SK-N-MC (cell line): ENCODE measurements at regions not wholly inside any gene's neighbourhood (a gene's known extent, or its start where the extent isn't known, plus 50 kb on each side); places are given as distances from the start of the nearest gene placed in this dataset.

Experiments used
- EZH2 ChIP-seq: fragments of 200-600 bp; sonication (generic); IDR thresholded peaks from one replicate; pipeline ENCODE4 v1.6.1; 2017; ENCODE audit warnings: antibody characterized with exemption
- POLR2AphosphoS5 ChIP-seq: IDR thresholded peaks from 2 replicates; pipeline ENCODE4 v1.6.1; 2012; ENCODE audit warnings: mild to moderate bottlenecking, low read depth, low read length, borderline replicate concordance

- TF ChIP-seq EZH2 (no peak), POLR2AphosphoS5 (no peak)
Measured at GRCh38 chr3:20772869-20773268, 586.9 kb upstream of the SGO1 start.
